Epithelial cell of proximal tubule (primary cell): ENCODE measurements at regions not wholly inside any gene's neighbourhood (a gene's known extent, or its start where the extent isn't known, plus 50 kb on each side); places are given as distances from the start of the nearest gene placed in this dataset.

ENCODE experiments used
- DNase-seq: peaks from one replicate; pipeline ENCODE4 v3.0.0-alpha.2; 2011; ENCODE audit warnings: low read depth
- H3K4me3 ChIP-seq: 2 replicates; pipeline ENCODE4 v1.5.1; 2011; ENCODE audit warnings: low read depth, mild to moderate bottlenecking, low read length
- CTCF ChIP-seq: conservative IDR thresholded peaks from 2 replicates; pipeline ENCODE4 v1.5.1; 2012; ENCODE audit warnings: low read depth, mild to moderate bottlenecking, low read length

DNA sequence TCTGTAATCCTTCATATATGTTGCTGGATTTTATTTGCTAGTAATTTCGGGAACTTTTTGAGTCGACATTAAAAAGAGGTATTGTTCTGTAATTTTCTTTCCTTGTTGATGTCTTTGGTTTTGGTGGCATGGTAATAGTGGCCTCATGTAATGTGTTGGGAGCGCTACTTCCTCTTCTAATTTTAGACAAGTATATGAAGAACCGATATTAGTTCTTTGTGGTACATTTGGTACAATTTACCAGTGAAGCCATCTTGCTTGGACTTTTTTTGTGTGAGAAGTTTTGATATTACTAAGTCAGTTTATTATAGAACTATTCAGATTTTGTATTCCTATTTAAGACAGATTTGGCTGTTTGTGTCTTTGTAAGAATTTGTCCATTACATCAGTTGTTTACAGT lies 669.2 kb upstream of the AADAT start:
- no peak for DNase-seq
- no peak for TF ChIP-seq CTCF
- no peak overlapping the region for H3K4me3 ChIP-seq

DNA sequence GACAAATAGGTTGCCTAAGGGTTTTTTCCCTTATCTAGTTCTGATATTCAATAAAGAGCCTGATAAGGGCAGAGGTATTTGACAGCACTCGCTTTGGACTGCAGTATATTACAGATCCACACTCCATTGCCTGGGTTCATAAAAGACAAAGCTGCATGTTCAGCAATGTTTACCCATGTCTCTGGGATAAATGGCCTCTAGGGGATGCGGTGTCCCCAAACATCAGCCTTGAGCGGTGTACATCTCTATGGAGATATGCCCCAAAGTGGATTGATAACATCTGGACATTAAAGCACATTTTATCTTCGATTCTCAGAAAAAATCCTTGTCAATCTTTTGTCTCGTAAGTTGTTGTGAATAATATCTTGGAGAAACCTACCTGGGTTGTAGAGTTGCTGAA lies 660.8 kb upstream of the AADAT start:
- no peak for TF ChIP-seq CTCF
- H3K4me3 ChIP-seq = no peak overlapping the region
- no peak for DNase-seq

DNA sequence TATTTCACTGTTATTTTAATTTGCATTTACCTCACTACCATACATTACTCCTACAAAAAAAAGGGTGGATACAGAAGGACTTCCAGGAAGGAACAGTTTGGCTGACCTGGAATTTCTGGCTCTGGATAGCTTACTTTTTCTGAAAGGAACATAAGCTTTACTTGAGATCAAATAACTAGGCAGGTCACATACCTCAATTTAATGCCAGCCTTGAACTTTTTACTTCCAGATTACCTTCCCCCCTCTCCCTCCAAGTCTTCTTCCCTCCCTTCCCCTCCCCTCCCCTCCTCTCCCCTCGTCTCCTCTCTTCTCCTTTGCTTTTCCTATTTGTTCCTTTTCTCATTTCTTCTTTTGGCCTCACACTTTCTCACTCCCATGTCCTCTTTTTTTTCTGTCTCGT lies 659.2 kb upstream of the AADAT start:
- H3K4me3 ChIP-seq = no peak overlapping the region
- no peak for DNase-seq
- TF ChIP-seq CTCF = no peak

DNA sequence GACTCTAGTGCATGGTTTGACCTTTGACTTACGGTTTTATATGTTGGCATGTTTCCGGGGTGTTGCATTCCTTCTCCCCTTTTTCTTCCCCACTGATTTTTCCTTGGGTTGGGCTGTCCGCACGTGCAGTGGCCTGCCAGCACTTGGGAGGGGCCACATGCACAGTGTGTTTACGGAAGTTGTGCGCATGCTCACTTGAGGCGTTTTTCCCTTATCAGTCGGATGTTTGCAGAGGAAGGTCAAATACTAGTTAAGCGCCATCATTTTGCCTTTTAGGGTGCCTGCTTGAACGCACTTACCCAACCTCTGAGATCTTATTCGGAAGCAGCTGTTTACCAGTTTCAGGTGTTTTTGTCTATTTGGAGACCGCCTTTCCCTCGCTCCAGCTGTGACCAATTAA lies 653.9 kb upstream of the AADAT start:
- H3K4me3 ChIP-seq = no peak overlapping the region

GRCh38 chr4:170741856-170742255 lies 652.1 kb upstream of the AADAT start:
- peak; percentile 1 for DNase-seq
- TF ChIP-seq CTCF = no peak
- no peak overlapping the region for H3K4me3 ChIP-seq

More for the DNA sequence above, 653.9 kb upstream of the AADAT start:
- no peak for DNase-seq
- TF ChIP-seq CTCF = no peak

GRCh38 chr4:170736710-170737109 lies 647.0 kb upstream of the AADAT start:
- TF ChIP-seq CTCF = no peak
- no peak overlapping the region for H3K4me3 ChIP-seq
- no peak for DNase-seq

- DNase-seq = no peak
Measured at GRCh38 chr4:170729897-170730296, 640.1 kb upstream of the AADAT start.

More at GRCh38 chr4:170729897-170730296, 640.1 kb upstream of the AADAT start:
- TF ChIP-seq CTCF = no peak
- no peak overlapping the region for H3K4me3 ChIP-seq
